Ishikawa (cell line): ENCODE measurements at regions not wholly inside any gene's neighbourhood (a gene's known extent, or its start where the extent isn't known, plus 50 kb on each side); places are given as distances from the start of the nearest gene placed in this dataset.

Experiments used
- CEBPB ChIP-seq: IDR thresholded peaks from 2 replicates; pipeline ENCODE4 v1.6.1; 2012
- CREB1 ChIP-seq: IDR thresholded peaks from 2 replicates; pipeline ENCODE4 v1.6.1; 2012; ENCODE audit warnings: low read depth
- EGR1 ChIP-seq: IDR thresholded peaks from 2 replicates; pipeline ENCODE4 v1.6.1; 2012
- EP300 ChIP-seq: IDR thresholded peaks from 2 replicates; pipeline ENCODE4 v1.6.1; 2012; ENCODE audit warnings: borderline replicate concordance
- RAD21 ChIP-seq: IDR thresholded peaks from 2 replicates; pipeline ENCODE4 v1.6.1; 2012; ENCODE audit warnings: low read depth
- TAF1 ChIP-seq: IDR thresholded peaks from 2 replicates; pipeline ENCODE4 v1.6.1; 2012; ENCODE audit warnings: low read depth, mild to moderate bottlenecking
- TEAD4 ChIP-seq: IDR thresholded peaks from 2 replicates; pipeline ENCODE4 v1.6.1; 2012
- USF1 ChIP-seq: IDR thresholded peaks from 2 replicates; pipeline ENCODE4 v1.6.1; 2012
- YY1 ChIP-seq: IDR thresholded peaks from 2 replicates; pipeline ENCODE4 v1.6.1; 2012; ENCODE audit warnings: low read depth
- TF ChIP-seq, protein P1 (sequence below): IDR thresholded peaks from 2 replicates; pipeline ENCODE4 v1.6.1; 2012; ENCODE audit warnings: low read depth, mild to moderate bottlenecking

DNA sequence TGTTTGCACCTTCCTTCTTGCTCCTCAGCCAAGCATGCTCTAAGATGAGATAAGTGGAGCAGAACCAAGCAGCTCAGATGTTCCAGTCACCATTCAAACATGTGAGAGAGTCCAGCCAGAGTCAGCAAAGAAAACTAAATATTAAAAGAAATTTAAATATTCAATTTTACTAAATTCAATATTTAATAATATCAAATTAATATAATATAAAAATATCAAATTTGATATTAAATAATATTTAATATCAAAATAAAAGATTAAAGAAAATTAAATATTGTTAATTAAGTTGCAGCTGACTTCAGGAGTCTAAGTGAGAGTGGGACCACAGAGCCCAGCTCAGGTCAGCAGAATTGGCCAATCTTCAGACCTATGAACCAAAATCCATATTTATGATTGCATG, 526.1 kb upstream of the FLRT2 start:
- no peak for TF ChIP-seq EGR1
- TF ChIP-seq, protein P1, sequence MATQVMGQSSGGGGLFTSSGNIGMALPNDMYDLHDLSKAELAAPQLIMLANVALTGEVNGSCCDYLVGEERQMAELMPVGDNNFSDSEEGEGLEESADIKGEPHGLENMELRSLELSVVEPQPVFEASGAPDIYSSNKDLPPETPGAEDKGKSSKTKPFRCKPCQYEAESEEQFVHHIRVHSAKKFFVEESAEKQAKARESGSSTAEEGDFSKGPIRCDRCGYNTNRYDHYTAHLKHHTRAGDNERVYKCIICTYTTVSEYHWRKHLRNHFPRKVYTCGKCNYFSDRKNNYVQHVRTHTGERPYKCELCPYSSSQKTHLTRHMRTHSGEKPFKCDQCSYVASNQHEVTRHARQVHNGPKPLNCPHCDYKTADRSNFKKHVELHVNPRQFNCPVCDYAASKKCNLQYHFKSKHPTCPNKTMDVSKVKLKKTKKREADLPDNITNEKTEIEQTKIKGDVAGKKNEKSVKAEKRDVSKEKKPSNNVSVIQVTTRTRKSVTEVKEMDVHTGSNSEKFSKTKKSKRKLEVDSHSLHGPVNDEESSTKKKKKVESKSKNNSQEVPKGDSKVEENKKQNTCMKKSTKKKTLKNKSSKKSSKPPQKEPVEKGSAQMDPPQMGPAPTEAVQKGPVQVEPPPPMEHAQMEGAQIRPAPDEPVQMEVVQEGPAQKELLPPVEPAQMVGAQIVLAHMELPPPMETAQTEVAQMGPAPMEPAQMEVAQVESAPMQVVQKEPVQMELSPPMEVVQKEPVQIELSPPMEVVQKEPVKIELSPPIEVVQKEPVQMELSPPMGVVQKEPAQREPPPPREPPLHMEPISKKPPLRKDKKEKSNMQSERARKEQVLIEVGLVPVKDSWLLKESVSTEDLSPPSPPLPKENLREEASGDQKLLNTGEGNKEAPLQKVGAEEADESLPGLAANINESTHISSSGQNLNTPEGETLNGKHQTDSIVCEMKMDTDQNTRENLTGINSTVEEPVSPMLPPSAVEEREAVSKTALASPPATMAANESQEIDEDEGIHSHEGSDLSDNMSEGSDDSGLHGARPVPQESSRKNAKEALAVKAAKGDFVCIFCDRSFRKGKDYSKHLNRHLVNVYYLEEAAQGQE: no peak
- TF ChIP-seq RAD21: no peak
- TF ChIP-seq EP300: no peak
- no peak for TF ChIP-seq USF1
- TF ChIP-seq YY1: no peak
- TF ChIP-seq CREB1: no peak
- TF ChIP-seq CEBPB: no peak
- no peak for TF ChIP-seq TEAD4
- no peak for TF ChIP-seq TAF1
